RKO (cell line): ENCODE measurements at regions not wholly inside any gene's neighbourhood (a gene's known extent, or its start where the extent isn't known, plus 50 kb on each side); places are given as distances from the start of the nearest gene placed in this dataset.
A peak's percentile ranks its signal among the peaks of the same experiment; 100 is the strongest.

ENCODE experiments used
- DNase-seq: peaks from one replicate; pipeline ENCODE4 v3.0.0-alpha.2; 2016; ENCODE audit warnings: low spot score

DNA sequence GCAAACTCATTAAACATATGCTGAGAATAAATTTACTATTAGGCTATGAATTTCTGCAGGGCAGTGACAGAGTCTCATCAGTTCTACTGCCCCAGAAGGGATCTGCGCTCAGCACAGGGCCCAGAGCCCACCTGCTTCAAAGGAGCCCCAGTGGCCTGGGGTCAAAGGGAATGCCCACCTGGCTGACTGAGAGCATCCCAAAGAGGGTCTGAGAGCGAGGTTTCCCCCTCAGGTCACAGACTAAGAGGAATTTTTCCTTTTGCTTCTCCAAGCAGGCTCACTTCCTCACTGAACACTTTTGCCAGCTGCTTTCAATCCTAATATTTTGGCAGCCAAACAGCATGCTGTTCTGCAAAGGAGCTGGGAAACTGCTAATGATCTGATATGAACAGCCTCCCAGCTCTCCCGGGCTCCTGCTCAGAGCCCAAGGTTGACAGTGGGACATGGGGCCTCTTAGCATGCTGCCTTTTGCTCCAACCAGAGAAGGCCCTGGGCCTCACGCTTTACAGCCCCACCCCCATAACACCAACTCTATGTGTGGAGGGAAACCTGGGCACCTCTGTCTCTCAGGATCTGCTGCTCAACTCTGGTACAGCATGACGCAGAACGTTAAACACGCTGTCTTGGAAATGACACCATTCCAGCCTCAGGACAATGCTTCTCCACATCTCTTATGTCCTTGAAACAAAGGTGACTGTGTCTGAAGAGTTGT is 70.7 kb upstream of the SYT6 start:
- no peak for DNase-seq

DNA sequence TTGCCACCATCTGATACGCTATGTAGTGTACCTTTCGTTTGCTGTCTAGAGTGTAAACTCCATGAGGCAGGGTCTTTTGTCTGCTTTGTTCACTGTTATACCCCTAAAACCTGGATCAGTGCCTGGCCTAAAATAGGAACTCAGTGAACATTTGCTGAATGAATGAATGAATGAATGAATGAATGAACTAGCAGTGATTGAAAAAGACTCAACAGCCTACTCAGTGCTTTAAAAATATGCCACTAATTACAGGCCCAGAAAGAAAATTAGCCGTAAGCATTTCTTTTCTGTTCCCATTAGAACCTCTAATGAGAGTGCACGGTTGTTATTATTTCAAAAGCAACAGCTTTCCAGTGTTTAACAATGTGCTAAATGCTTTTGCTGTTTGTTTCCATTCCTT is 69.3 kb upstream of the SYT6 start:
- DNase-seq: no peak

DNA sequence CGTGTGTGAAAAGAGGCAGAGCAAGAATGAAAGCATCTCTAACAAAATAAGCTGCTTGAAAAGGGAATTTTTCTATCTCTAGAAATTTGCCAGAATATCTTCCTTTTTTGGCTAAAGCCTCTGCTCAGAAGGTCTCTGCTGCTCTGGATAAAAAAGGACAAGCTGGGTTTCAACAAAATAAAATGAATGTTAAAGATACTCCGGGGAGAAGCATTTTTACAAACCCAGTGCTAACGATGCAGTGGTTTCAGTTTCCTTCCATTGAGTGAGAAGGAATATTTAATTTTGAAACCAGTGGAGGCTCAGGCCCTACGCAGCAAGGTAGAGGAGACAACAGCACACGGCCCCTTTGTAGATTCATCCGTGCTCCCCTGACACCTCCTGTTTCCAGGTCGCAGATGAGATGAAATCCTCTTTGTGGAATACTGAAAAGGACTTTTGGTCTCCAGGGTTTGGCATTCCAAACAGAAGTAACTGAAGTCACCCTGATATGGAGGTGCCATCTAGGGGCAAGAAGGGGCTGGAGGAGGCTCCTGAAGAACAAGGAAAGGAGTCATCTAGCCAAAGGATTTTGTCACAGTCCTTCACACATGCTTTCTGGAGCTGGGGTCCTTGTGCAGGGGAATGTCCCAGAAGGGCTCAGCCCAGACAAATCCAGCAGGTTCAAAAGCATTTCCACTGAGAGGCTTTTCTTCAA is 65.7 kb upstream of the SYT6 start:
- DNase-seq: peak; percentile 5

DNA sequence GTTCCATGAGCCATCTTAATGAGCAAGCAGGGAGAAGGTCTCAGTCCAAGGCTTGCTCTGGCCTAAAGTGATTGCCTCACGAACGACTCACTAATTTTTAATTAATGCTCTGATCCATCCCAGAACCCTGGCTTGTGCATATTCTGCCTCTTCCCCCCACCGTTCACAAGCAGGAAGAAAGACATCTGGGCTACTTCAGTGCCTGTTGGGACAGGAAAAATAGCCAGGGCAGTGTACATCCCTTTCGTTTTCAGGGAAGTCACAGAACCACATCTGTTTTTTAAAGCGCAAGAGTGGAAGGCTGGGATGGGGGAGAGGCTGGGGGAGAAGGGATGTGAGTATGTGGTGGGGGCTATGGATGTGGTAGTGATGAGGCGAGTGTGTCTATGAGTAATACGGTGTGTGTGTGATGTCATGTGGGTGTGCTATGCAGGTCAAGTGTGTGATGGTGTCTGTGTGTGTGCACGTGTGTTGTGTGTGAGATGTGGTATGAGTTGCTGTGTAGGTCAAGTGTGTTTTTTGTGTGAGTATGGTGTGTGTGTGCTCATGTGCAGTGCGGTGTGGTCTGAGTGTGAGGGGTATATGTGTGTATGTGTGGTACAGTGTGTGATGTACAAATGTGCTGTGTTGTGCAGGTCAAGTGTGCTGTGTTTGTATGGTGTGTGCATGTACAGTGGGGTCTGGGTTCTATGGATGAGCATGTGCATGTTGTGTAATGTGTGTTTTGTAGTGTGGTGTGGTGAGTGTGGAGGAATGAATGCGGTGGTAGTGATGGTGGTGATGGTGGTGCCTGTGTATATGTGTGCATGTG is 64.9 kb upstream of the SYT6 start:
- DNase-seq: no peak

- DNase-seq: no peak
These were observed 62.9 kb upstream of the SYT6 start for GRCh38 chr1:114216431-114217173.

- DNase-seq: no peak
These were observed 61.8 kb upstream of the SYT6 start for GRCh38 chr1:114215436-114215835.

- no peak for DNase-seq
These were observed 60.3 kb upstream of the SYT6 start for GRCh38 chr1:114214016-114214415.

- DNase-seq: no peak
These were observed 56.3 kb upstream of the SYT6 start for GRCh38 chr1:114209971-114210370.

DNA sequence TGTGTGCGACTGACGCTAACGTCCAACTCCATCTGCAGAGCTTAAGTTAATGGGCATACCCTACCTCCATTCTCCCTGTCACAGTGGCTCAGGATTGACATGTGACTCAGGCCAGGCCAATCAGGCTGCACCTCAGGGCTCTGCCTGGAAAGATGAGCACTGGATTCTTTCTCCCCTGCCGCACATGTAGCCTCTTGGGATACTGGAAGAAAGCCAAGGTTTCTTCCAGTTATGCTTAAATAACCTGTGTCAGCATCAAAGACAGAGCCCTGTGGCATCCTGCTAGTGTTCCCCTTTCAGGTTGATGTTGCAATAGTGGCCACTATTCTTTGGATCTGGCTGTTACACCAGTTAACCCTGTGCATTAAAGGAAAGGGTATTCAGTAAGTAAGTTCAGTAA is 55.0 kb upstream of the SYT6 start:
- DNase-seq: no peak

DNA sequence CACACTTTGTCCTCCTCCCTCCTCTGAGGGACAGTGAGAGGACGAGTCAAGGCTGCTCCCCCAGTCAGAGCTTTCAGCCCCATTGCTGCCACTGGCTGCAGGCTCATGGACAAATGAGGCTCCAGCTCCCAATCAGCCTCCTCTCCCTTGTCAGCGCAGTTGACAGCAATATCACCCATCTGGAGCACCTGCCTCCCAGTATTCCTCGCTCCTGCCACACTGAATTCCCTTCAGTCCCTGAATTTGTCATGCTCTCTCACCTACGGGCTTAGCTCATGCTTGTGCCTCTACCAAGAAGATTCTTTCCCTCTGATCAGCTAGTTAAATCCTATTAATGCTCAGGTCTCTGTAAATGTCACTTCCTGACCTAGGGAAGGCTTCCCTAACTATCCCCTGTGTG is 54.4 kb upstream of the SYT6 start:
- DNase-seq: no peak

DNA sequence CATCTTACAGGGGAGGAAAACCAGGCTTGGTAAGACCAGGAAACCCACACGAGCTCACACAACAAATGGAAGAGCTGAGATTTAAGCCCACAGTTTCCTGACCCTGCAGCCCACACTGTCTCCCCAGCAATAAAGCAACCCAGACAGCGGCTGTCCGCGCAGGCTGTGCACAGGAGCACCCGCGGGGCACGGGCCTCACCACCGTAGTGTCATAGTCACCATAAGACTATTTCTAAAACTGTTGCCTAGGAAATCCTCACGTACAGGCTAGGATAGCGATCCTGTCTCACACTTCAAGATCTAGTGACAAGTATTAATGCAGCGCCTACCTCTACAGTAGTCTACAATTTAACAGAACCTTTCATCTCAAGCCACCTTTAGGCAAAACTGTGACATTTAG is 54.0 kb upstream of the SYT6 start:
- no peak for DNase-seq

- DNase-seq: no peak
These were observed 52.7 kb upstream of the SYT6 start for GRCh38 chr1:114206392-114206791.

DNA sequence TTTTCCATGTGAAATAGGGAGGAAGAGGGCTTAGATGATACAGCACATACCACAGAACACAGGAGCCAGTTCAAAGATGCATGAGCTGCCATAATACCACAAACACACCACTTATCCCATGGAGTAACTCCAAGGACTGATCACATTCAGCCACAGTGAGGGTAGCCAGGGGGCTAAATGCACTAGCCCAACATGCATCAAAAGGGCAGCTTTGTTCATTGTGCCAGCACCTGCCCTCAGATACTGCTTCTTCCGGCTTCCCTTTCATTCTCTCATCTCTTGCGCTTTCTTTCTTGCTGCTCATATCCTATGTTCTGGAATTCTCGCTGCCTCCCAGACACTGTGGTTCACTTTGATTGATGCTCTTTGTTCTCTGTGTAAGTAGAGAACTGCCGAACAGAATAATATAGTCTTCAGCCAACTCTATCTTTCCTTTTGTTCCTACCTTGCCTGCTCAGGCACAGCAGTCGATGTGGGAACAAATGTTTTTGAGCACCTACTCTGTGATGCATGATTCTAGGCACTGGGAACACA is 50.0 kb upstream of the SYT6 start:
- DNase-seq: no peak
